Smooth muscle cell (in vitro differentiated cells): ENCODE measurements at regions not wholly inside any gene's neighbourhood (a gene's known extent, or its start where the extent isn't known, plus 50 kb on each side); places are given as distances from the start of the nearest gene placed in this dataset.

ENCODE experiments used
- DNase-seq: peaks from one replicate; lab custom pipeline; 2025; ENCODE audit not compliant: unreplicated experiment; lab: John Stamatoyannopoulos, UW
- H2AFZ ChIP-seq: fragments of 200-600 bp; sonication (generic); 2 replicates; pipeline ENCODE4 v1.6.0; 2016; ENCODE audit warnings: antibody characterized with exemption, low read depth, mild to moderate bottlenecking
- H3F3A ChIP-seq: fragments of 200-600 bp; sonication (generic); 2 replicates; pipeline ENCODE4 v1.6.0; 2017; ENCODE audit warnings: antibody characterized with exemption, low read depth
- H3K27ac ChIP-seq: fragments of 200-600 bp; sonication (generic); 2 replicates; pipeline ENCODE4 v1.5.1; 2016; ENCODE audit warnings: low read depth, mild to moderate bottlenecking
- H3K27me3 ChIP-seq: fragments of 200-600 bp; sonication (generic); 2 replicates; pipeline ENCODE4 v1.6.1; 2016; ENCODE audit warnings: low read depth, mild to moderate bottlenecking
- H3K36me3 ChIP-seq: fragments of 200-600 bp; sonication (generic); 2 replicates; pipeline ENCODE4 v1.5.1; 2016; ENCODE audit warnings: low read depth
- H3K4me1 ChIP-seq: fragments of 200-600 bp; sonication (generic); 2 replicates; pipeline ENCODE4 v1.5.1; 2016; ENCODE audit warnings: low read depth
- H3K4me2 ChIP-seq: fragments of 200-600 bp; sonication (generic); 2 replicates; pipeline ENCODE4 v1.6.0; 2016; ENCODE audit warnings: mild to moderate bottlenecking
- H3K4me3 ChIP-seq: fragments of 200-600 bp; sonication (generic); 2 replicates; pipeline ENCODE4 v1.5.1; 2016; ENCODE audit warnings: mild to moderate bottlenecking
- H3K79me2 ChIP-seq: fragments of 200-600 bp; sonication (generic); 2 replicates; pipeline ENCODE4 v1.6.0; 2016; ENCODE audit warnings: low read depth, mild to moderate bottlenecking
- H3K9ac ChIP-seq: fragments of 200-600 bp; sonication (generic); 2 replicates; pipeline ENCODE4 v1.6.0; 2016; ENCODE audit warnings: low read depth
- H3K9me3 ChIP-seq: fragments of 200-600 bp; sonication (generic); replicated peaks from 2 replicates; pipeline ENCODE4 v1.5.1; 2016; ENCODE audit warnings: low read depth
- H4K20me1 ChIP-seq: fragments of 200-600 bp; sonication (generic); 2 replicates; pipeline ENCODE4 v1.6.0; 2016; ENCODE audit warnings: low read depth
- CTCF ChIP-seq: fragments of 200-600 bp; sonication (generic); IDR thresholded peaks from 2 replicates; pipeline ENCODE4 v1.5.1; 2017; ENCODE audit warnings: borderline replicate concordance, mild to moderate bottlenecking, antibody characterized with exemption; ENCODE audit not compliant: insufficient read depth, poor library complexity, severe bottlenecking
- WGBS: methylation state at CpG from one replicate; pipeline ENCODE4 v1.1.7; 2016; ENCODE audit warnings: low lambda C conversion rate; 5-methylcytosine and 5-hydroxymethylcytosine counted together

GRCh38 chr22:48318575-48319320, 1508.9 kb downstream of the BRD1 start:
- H3K27me3 ChIP-seq, result no peaks in the 10 kb centered on the region
- H3K36me3 ChIP-seq, result no peaks in the 10 kb centered on the region
- H3K9ac ChIP-seq, result no peak overlapping the region
- H3K9me3 ChIP-seq, result no peaks in the 10 kb centered on the region
- H3K79me2 ChIP-seq, result no peaks in the 10 kb centered on the region
- no peak overlapping the region for H3K27ac ChIP-seq
- H3K4me2 ChIP-seq, result no peak overlapping the region
- no peaks in the 10 kb centered on the region for H3K4me1 ChIP-seq
- DNase-seq, result no peak
- 85% methylated on average over 13 of the region's 13 CpGs for WGBS
- H2AFZ ChIP-seq, result no peak overlapping the region
- H3F3A ChIP-seq, result no peaks in the 10 kb centered on the region
- H3K4me3 ChIP-seq, result no peak overlapping the region
- no peaks in the 10 kb centered on the region for H4K20me1 ChIP-seq
- no peak for TF ChIP-seq CTCF

- no peak for TF ChIP-seq CTCF
- H3K36me3 ChIP-seq, result no peaks in the 10 kb centered on the region
- H3F3A ChIP-seq, result no peaks in the 10 kb centered on the region
- DNase-seq, result no peak
- no peaks in the 10 kb centered on the region for H3K9me3 ChIP-seq
- H3K27me3 ChIP-seq, result no peaks in the 10 kb centered on the region
- no peak overlapping the region for H2AFZ ChIP-seq
- no peak overlapping the region for H3K4me2 ChIP-seq
- no peaks in the 10 kb centered on the region for H3K79me2 ChIP-seq
- 86% methylated on average over 6 of the region's 6 CpGs for WGBS
- H3K4me1 ChIP-seq, result no peaks in the 10 kb centered on the region
- H3K4me3 ChIP-seq, result no peak overlapping the region
- no peak overlapping the region for H3K9ac ChIP-seq
- no peak overlapping the region for H3K27ac ChIP-seq
- no peaks in the 10 kb centered on the region for H4K20me1 ChIP-seq
These were observed 1509.5 kb downstream of the BRD1 start for GRCh38 chr22:48318173-48318572.

DNA sequence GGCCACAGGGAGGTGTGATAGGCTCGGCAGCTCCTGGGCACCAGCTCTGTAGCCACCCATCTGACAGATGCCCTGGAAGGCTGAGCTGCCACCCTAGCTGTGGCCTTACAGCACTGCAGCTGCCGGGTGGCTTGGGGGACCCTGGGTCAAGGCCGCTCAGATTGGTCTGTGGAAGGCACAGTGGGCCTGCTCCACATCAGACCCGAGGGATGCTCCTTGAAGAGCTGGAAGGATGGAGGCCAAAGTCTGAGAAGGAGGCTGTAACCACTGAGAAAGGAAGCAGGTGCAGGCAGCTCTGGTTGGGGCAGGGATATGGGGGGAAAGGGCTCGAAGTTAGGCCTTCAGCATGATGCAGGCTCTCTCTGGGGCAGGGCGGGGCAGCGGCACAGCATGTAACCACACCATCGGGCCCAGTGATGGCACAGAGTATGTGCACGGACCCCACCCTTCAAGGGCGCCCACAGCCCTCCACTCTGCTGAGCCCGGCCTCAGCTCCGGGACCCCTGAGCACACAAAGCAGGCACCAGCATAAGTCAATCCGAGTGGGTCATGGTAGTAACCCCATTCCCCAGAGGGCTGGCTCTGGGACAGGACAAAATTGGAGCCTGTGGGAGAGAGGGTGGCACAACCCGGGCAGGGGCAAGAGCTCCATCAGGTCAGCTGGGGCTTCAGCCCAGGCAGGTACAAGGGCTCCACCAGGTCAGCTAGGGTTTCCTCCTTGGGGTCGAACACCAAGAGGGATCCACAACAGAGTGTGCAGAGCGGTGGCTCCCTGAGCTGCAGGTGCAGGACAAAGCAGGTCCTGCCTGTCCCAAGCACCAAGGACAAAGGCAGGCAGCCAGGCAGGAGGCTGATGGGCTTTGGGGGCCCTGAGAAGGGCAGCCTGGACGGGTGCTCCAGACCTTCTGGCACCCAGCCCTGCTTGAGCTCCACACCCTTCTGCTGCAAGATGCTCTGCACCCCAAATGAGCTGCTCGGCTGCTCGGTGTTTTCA, 1511.1 kb downstream of the BRD1 start:
- DNase-seq, result no peak
- H3K27me3 ChIP-seq, result no peaks in the 10 kb centered on the region
- no peaks in the 10 kb centered on the region for H3K79me2 ChIP-seq
- H4K20me1 ChIP-seq, result no peaks in the 10 kb centered on the region
- H3K9ac ChIP-seq, result no peak overlapping the region
- no peaks in the 10 kb centered on the region for H3K36me3 ChIP-seq
- no peaks in the 10 kb centered on the region for H3K9me3 ChIP-seq
- WGBS, result 88% methylated on average over 18 of the region's 19 CpGs
- H3K4me1 ChIP-seq, result no peaks in the 10 kb centered on the region
- no peak for TF ChIP-seq CTCF
- H3K27ac ChIP-seq, result no peak overlapping the region
- no peak overlapping the region for H3K4me3 ChIP-seq
- no peak overlapping the region for H3K4me2 ChIP-seq
- no peak overlapping the region for H2AFZ ChIP-seq
- no peaks in the 10 kb centered on the region for H3F3A ChIP-seq
